Glutamatergic neuron (in vitro differentiated cells): ENCODE measurements at regions not wholly inside any gene's neighbourhood (a gene's known extent, or its start where the extent isn't known, plus 50 kb on each side); places are given as distances from the start of the nearest gene placed in this dataset.

Experiments used
- DNase-seq: peaks from one replicate; pipeline ENCODE4 v3.0.0; 2022
- H3K27ac Mint-ChIP-seq: one replicate; pipeline ENCODE4 v1.8.0; 2020; ENCODE audit warnings: mild to moderate bottlenecking, mixed read lengths, inconsistent platforms; ENCODE audit not compliant: unreplicated experiment
- H3K27me3 Mint-ChIP-seq: one replicate; pipeline ENCODE4 v1.8.0; 2020; ENCODE audit warnings: mild to moderate bottlenecking, moderate library complexity, mixed read lengths, inconsistent platforms; ENCODE audit not compliant: unreplicated experiment
- H3K36me3 Mint-ChIP-seq: one replicate; pipeline ENCODE4 v1.8.0; 2020; ENCODE audit warnings: mild to moderate bottlenecking, mixed read lengths, inconsistent platforms; ENCODE audit not compliant: unreplicated experiment
- H3K4me1 Mint-ChIP-seq: one replicate; pipeline ENCODE4 v1.8.0; 2020; ENCODE audit warnings: mild to moderate bottlenecking, low read depth, mixed read lengths, inconsistent platforms; ENCODE audit not compliant: unreplicated experiment
- H3K4me3 Mint-ChIP-seq: one replicate; pipeline ENCODE4 v1.8.0; 2020; ENCODE audit warnings: mild to moderate bottlenecking, mixed read lengths, inconsistent platforms; ENCODE audit not compliant: unreplicated experiment
- H3K9me3 Mint-ChIP-seq: one replicate; pipeline ENCODE4 v1.8.0; 2020; ENCODE audit warnings: mild to moderate bottlenecking, moderate library complexity, mixed read lengths, inconsistent platforms; ENCODE audit not compliant: unreplicated experiment
- TF ChIP-seq, protein P1 (sequence below): fragments of 200-600 bp; sonication (generic); IDR thresholded peaks from one replicate; pipeline ENCODE4 v1.5.0; 2021; ENCODE audit not compliant: partially characterized antibody, unreplicated experiment

- Mint-ChIP-seq H3K4me1 (no peaks in the 10 kb centered on the region), H3K36me3 (no peaks in the 10 kb centered on the region), H3K27ac (no peak overlapping the region), H3K4me3 (no peak overlapping the region), H3K9me3 (no peaks in the 10 kb centered on the region), H3K27me3 (peaks cover 3% of the 10 kb centered on the region)
- TF ChIP-seq, protein P1, sequence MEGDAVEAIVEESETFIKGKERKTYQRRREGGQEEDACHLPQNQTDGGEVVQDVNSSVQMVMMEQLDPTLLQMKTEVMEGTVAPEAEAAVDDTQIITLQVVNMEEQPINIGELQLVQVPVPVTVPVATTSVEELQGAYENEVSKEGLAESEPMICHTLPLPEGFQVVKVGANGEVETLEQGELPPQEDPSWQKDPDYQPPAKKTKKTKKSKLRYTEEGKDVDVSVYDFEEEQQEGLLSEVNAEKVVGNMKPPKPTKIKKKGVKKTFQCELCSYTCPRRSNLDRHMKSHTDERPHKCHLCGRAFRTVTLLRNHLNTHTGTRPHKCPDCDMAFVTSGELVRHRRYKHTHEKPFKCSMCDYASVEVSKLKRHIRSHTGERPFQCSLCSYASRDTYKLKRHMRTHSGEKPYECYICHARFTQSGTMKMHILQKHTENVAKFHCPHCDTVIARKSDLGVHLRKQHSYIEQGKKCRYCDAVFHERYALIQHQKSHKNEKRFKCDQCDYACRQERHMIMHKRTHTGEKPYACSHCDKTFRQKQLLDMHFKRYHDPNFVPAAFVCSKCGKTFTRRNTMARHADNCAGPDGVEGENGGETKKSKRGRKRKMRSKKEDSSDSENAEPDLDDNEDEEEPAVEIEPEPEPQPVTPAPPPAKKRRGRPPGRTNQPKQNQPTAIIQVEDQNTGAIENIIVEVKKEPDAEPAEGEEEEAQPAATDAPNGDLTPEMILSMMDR = no peak
- DNase-seq = no peak
These were observed 432.8 kb downstream of the MATN1 start for GRCh38 chr1:30290581-30290980.

DNA sequence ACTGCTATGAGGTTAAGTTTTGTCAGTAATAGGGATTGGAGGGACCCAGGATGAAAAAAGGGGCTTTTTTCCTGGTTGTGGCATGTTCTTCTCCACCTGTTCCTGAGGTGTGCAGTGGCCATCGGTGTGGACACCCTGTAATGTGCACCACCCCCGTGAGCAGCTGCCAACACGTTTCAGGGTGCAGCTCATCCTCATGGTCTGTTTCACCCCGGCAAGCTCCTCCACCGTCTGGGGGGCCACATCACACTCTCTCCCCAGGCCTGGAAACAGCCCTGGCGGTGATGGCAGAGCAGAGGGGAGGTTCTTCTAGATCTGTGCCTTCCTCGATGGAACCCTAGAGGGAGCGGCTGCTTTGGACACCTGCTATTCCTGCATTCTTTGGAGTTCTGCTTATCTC is 435.4 kb downstream of the MATN1 start:
- no peak overlapping the region for H3K27ac Mint-ChIP-seq

GRCh38 chr1:30286988-30287839 is 436.2 kb downstream of the MATN1 start:
- no peaks in the 10 kb centered on the region for H3K36me3 Mint-ChIP-seq
- H3K27ac Mint-ChIP-seq = no peak overlapping the region
- H3K4me3 Mint-ChIP-seq = no peak overlapping the region
- no peaks in the 10 kb centered on the region for H3K9me3 Mint-ChIP-seq
- DNase-seq = no peak
- peaks cover 3% of the 10 kb centered on the region for H3K27me3 Mint-ChIP-seq
- no peaks in the 10 kb centered on the region for H3K4me1 Mint-ChIP-seq
- TF ChIP-seq, protein P1 = no peak

More for the DNA sequence above, 435.4 kb downstream of the MATN1 start:
- H3K4me1 Mint-ChIP-seq = no peaks in the 10 kb centered on the region
- TF ChIP-seq, protein P1 = no peak
- no peak for DNase-seq
- peaks cover 3% of the 10 kb centered on the region for H3K27me3 Mint-ChIP-seq
- no peaks in the 10 kb centered on the region for H3K36me3 Mint-ChIP-seq
- no peak overlapping the region for H3K4me3 Mint-ChIP-seq
- H3K9me3 Mint-ChIP-seq = no peaks in the 10 kb centered on the region

- peaks cover 3% of the 10 kb centered on the region for H3K27me3 Mint-ChIP-seq
- H3K27ac Mint-ChIP-seq = no peak overlapping the region
- H3K4me1 Mint-ChIP-seq = no peaks in the 10 kb centered on the region
- no peak for DNase-seq
- H3K9me3 Mint-ChIP-seq = no peaks in the 10 kb centered on the region
- H3K4me3 Mint-ChIP-seq = no peak overlapping the region
- TF ChIP-seq, protein P1 = no peak
- H3K36me3 Mint-ChIP-seq = no peaks in the 10 kb centered on the region
These were observed 437.0 kb downstream of the MATN1 start for GRCh38 chr1:30286241-30286987.

- DNase-seq = no peak
- Mint-ChIP-seq H3K4me3 (no peak overlapping the region), H3K27me3 (peaks cover 3% of the 10 kb centered on the region), H3K36me3 (no peaks in the 10 kb centered on the region), H3K4me1 (no peaks in the 10 kb centered on the region), H3K27ac (no peak overlapping the region), H3K9me3 (no peaks in the 10 kb centered on the region)
- TF ChIP-seq, protein P1 = no peak
These were observed 437.9 kb downstream of the MATN1 start for GRCh38 chr1:30285501-30285932.
